SK-N-SH treated with all-trans-retinoic acid at 6 μM for 48 hours (cell line): ENCODE measurements at regions not wholly inside any gene's neighbourhood (a gene's known extent, or its start where the extent isn't known, plus 50 kb on each side); places are given as distances from the start of the nearest gene placed in this dataset.

Experiments used
- ARNTL ChIP-seq: fragments of 450-650 bp; formaldehyde crosslinking; IDR thresholded peaks from 2 replicates; pipeline ENCODE4 v1.5.0; 2020; ENCODE audit warnings: low read depth, mild to moderate bottlenecking, moderate library complexity, borderline replicate concordance
- CSDC2 ChIP-seq: fragments of 250-450 bp; sonication (Bioruptor Pico); IDR thresholded peaks from 2 replicates; pipeline ENCODE4 v1.5.0; 2020; ENCODE audit warnings: mild to moderate bottlenecking, moderate library complexity
- ESRRG ChIP-seq: fragments of 250-450 bp; sonication (Bioruptor Pico); IDR thresholded peaks from 2 replicates; pipeline ENCODE4 v1.6.1; 2021; ENCODE audit warnings: mild to moderate bottlenecking
- RARB ChIP-seq: fragments of 250-450 bp; sonication (Bioruptor Pico); IDR thresholded peaks from 2 replicates; pipeline ENCODE4 v1.8.0; 2021; ENCODE audit warnings: mild to moderate bottlenecking, moderate library complexity
- SNAI2 ChIP-seq: fragments of 250-450 bp; sonication (Bioruptor Pico); IDR thresholded peaks from 2 replicates; pipeline ENCODE4 v1.5.0; 2020; ENCODE audit warnings: mild to moderate bottlenecking, moderate library complexity
- ZC3H10 ChIP-seq: fragments of 250-450 bp; sonication (Bioruptor Pico); IDR thresholded peaks from 2 replicates; pipeline ENCODE4 v1.5.1; 2021; ENCODE audit warnings: mild to moderate bottlenecking, moderate library complexity
- ZFP30 ChIP-seq: fragments of 450-650 bp; formaldehyde crosslinking; IDR thresholded peaks from 2 replicates; pipeline ENCODE4 v1.5.0; 2022; ENCODE audit warnings: mild to moderate bottlenecking, moderate library complexity
- TF ChIP-seq, protein P1 (sequence below): fragments of 250-450 bp; sonication (Bioruptor Pico); IDR thresholded peaks from 2 replicates; pipeline ENCODE4 v1.5.1; 2020; ENCODE audit warnings: low read depth, mild to moderate bottlenecking, moderate library complexity
- TF ChIP-seq, protein P2 (sequence below): fragments of 250-450 bp; sonication (Bioruptor Pico); IDR thresholded peaks from 2 replicates; pipeline ENCODE4 v1.8.0; 2020; ENCODE audit warnings: mild to moderate bottlenecking, moderate library complexity, borderline replicate concordance

DNA sequence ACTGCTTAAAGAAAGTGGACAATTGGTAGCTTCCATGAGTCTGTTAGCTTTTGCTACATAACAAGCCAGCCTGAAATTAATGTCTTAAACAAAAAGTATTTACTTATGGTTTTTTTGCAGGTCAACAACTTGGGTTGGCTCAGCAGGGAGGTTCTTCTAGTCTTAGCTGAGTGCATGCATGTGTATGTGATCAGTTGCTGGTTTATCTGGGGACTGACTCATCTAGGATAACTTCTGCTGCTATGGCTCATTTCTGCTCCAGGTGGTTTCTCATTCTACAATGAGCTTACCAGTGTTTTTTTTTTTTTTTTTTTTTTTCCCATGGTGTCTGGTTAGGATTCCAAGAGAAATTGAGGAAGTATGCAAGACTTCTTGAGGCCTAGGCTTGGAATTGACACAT is 244.7 kb downstream of the NSUN3 start:
- no peak for TF ChIP-seq ZC3H10 (CRISPR knock-in tag)
- TF ChIP-seq CSDC2 (CRISPR knock-in tag), result no peak
- TF ChIP-seq, protein P1, sequence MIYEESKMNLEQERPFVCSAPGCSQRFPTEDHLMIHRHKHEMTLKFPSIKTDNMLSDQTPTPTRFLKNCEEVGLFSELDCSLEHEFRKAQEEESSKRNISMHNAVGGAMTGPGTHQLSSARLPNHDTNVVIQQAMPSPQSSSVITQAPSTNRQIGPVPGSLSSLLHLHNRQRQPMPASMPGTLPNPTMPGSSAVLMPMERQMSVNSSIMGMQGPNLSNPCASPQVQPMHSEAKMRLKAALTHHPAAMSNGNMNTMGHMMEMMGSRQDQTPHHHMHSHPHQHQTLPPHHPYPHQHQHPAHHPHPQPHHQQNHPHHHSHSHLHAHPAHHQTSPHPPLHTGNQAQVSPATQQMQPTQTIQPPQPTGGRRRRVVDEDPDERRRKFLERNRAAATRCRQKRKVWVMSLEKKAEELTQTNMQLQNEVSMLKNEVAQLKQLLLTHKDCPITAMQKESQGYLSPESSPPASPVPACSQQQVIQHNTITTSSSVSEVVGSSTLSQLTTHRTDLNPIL (CRISPR knock-in tag), result no peak
- no peak for TF ChIP-seq SNAI2
- TF ChIP-seq, protein P2, sequence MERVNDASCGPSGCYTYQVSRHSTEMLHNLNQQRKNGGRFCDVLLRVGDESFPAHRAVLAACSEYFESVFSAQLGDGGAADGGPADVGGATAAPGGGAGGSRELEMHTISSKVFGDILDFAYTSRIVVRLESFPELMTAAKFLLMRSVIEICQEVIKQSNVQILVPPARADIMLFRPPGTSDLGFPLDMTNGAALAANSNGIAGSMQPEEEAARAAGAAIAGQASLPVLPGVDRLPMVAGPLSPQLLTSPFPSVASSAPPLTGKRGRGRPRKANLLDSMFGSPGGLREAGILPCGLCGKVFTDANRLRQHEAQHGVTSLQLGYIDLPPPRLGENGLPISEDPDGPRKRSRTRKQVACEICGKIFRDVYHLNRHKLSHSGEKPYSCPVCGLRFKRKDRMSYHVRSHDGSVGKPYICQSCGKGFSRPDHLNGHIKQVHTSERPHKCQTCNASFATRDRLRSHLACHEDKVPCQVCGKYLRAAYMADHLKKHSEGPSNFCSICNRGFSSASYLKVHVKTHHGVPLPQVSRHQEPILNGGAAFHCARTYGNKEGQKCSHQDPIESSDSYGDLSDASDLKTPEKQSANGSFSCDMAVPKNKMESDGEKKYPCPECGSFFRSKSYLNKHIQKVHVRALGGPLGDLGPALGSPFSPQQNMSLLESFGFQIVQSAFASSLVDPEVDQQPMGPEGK, result no peak
- TF ChIP-seq RARB (CRISPR knock-in tag), result no peak
- TF ChIP-seq ZFP30, result no peak
- no peak for TF ChIP-seq ARNTL (CRISPR knock-in tag)
- no peak for TF ChIP-seq ESRRG (CRISPR knock-in tag)
